Activated T-helper 2 cell treated with anti-CD3 and anti-CD28 coated beads, Interferon-gamma antibody, Interleukin-2, Interleukin-4, amounts not matched to agents 10 μg/mL and 5 μg/mL and 100 μg/mL, durations not matched to agents 14 hours and 24 hours and 36 hours (primary cell): ENCODE measurements at regions not wholly inside any gene's neighbourhood (a gene's known extent, or its start where the extent isn't known, plus 50 kb on each side); places are given as distances from the start of the nearest gene placed in this dataset.
"Not testable (repeated sequence)": the region's sequence is repeated elsewhere in the genome, so short reads cannot be mapped to it uniquely, and the experiment has no call there.

Source experiments
- DNase-seq: peaks from one replicate; pipeline ENCODE4 v3.0.0; 2021; ENCODE audit warnings: low spot score
- H3K27ac Mint-ChIP-seq: one replicate; pipeline ENCODE4 v1.8.0; 2021; ENCODE audit warnings: mixed read lengths
- H3K27me3 Mint-ChIP-seq: one replicate; pipeline ENCODE4 v1.8.0; 2021; ENCODE audit warnings: low read depth, mixed read lengths
- H3K36me3 Mint-ChIP-seq: one replicate; pipeline ENCODE4 v1.8.0; 2021; ENCODE audit warnings: low read depth, mixed read lengths
- H3K4me1 Mint-ChIP-seq: one replicate; pipeline ENCODE4 v1.8.0; 2021; ENCODE audit warnings: low read depth, mixed read lengths
- H3K4me3 Mint-ChIP-seq: one replicate; pipeline ENCODE4 v1.8.0; 2021; ENCODE audit warnings: low read depth, mild to moderate bottlenecking, moderate library complexity, mixed read lengths
- H3K9me3 Mint-ChIP-seq: one replicate; pipeline ENCODE4 v1.8.0; 2021; ENCODE audit warnings: mixed read lengths
- intact Hi-C: fragments of 100-400 bp; cut with micrococcal nuclease; formaldehyde crosslinking; loops from one replicate; pipeline ENCODE4 v1.15.1; 2023

DNA sequence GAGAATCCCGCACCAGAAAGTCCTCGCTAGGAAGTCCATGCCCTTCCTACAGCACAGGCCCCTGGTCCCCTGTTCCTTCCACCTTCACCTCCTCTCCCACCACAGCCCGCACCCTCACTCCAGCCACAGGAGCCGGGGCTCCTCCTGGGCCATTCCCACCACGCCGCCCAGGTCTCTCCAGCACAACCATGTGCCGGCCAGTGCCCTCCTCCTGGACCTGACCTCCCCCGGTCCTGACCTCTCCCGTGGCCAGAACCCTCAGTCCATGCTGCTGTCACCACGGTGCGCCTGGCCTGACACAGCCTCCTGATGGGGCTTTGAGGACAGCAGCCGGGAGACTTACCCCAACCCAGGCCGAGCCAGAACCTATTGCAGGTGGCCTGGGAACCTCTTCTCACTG, 1446.6 kb upstream of the TPTE start:
- intact Hi-C loops, H3K9me3 Mint-ChIP-seq, H3K27ac Mint-ChIP-seq, H3K4me3 Mint-ChIP-seq, H3K36me3 Mint-ChIP-seq, DNase-seq, H3K27me3 Mint-ChIP-seq, H3K4me1 Mint-ChIP-seq: not testable (repeated sequence)

DNA sequence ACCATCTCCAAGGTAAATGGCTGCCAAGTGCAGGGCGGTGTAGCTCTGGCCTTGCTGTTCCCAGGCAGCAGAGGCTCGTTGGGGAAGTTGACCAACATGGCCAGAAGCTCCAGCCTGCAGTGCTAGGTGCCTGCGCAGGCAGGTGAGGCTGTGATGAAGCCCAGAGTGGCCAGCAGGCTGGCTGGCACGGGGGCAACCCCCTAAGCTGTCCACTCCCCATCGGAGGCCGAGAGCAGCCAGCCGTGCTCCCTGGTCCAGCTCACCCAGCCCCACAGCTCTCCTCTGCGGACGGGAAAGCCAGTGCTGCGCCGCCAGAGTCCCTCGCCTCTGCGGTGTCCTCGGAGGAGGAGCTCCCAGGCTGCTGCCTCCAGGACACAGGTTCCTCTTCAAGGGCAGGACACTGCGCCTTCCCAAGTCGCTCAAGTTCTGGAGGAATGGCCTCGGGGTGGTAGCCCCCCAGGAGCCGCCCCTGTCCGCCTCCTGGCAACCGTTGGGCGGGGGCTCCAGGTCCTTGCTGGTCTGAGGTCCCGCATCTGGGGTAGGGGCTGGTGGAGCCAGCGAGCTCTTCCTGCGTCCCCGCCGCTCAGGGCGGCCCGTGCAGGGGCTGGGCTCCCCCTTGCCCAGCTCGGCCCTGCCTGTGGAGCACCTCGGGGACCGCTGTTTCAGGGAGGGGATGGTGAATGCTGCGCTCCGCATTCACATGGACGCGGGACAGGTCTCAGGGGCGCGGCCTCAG, 1438.1 kb upstream of the TPTE start:
- H3K36me3 Mint-ChIP-seq, H3K9me3 Mint-ChIP-seq, H3K4me1 Mint-ChIP-seq, intact Hi-C loops, H3K27me3 Mint-ChIP-seq, H3K27ac Mint-ChIP-seq, H3K4me3 Mint-ChIP-seq, DNase-seq: not testable (repeated sequence)

DNA sequence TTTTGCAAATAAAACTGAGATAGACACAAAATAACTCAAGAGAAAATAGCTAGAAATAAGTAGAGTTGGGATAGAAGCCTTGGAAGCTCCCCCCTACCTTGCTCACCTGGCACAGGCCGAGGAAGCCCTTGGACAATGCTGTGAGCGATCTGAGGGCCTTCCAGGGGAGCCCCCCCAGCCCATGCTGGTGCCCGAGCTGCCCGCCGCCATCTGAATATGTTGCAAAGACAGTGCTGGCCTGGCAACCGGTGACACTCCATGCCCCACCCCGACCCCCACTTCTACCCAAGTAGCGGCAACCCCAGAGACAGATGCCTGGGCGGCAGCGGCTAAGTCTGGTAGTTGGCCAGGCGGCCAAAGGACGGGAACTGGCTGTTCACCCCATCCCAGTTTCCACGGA, 1435.1 kb upstream of the TPTE start:
- H3K27ac Mint-ChIP-seq, H3K4me3 Mint-ChIP-seq, DNase-seq, H3K9me3 Mint-ChIP-seq, H3K27me3 Mint-ChIP-seq, intact Hi-C loops, H3K4me1 Mint-ChIP-seq, H3K36me3 Mint-ChIP-seq: not testable (repeated sequence)

DNA sequence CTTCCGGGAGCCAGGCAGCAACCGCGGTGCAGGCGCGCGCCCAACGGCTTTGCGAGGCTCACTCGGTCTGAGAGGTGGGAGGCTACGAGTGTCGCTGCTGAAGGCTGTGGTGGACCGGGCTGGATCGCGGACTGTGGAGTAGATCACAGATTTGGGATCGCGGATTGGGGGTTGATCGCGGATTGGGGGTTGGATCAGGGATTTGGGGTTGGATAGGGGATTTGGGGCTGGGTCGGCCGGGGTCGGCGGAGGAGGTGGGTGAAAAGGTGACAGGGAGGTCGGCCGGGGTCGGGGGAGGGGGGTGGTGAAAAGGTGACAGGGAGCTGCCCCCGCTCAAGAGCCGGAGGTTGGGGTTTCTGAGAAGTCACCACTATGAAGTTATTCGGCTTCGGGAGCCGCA, 1433.6 kb upstream of the TPTE start:
- H3K9me3 Mint-ChIP-seq, H3K27me3 Mint-ChIP-seq, H3K36me3 Mint-ChIP-seq, intact Hi-C loops, H3K27ac Mint-ChIP-seq, H3K4me3 Mint-ChIP-seq, H3K4me1 Mint-ChIP-seq, DNase-seq: not testable (repeated sequence)

DNA sequence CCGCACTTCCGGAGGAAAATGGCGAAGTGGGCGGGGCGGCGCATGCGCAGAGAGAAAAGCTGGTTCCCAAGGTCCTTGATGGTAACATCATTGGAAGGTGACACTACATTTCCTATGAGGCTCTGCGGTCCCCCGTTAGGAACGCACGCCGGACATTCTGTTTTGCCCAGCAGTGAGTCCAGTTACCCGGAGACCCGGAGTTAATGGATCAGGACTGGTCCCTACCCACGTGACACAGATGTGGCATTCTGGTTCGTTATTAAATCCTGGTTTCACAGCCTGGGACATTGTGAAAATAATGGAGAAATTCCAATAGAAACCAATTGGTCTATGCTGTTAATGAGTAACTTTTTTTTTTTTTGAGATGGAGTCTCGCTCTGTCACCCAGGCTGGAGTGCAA, 1391.6 kb upstream of the TPTE start:
- DNase-seq, intact Hi-C loops, H3K4me1 Mint-ChIP-seq, H3K27ac Mint-ChIP-seq, H3K9me3 Mint-ChIP-seq, H3K4me3 Mint-ChIP-seq, H3K36me3 Mint-ChIP-seq, H3K27me3 Mint-ChIP-seq: not testable (repeated sequence)

DNA sequence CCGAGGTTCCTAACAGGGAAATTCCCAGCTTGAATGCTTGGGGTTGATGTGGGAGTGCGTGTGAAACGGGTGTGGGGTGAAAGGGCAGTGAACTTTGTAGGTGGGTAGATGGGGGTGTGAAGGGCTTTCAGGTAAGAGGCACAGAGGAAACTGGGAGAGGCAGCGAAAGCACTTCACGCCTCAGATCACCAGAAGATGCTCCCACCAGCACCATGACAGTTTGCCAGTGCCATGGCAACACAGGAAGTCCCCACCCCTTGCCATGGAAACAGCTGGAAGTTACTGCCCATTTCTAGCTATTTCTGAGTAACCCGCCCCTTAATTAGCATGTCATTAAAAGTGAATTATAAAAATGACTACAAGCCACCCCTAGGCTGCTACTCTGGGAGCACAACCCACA, 1390.6 kb upstream of the TPTE start:
- H3K9me3 Mint-ChIP-seq, H3K4me3 Mint-ChIP-seq, H3K27ac Mint-ChIP-seq, H3K27me3 Mint-ChIP-seq, H3K36me3 Mint-ChIP-seq, intact Hi-C loops, H3K4me1 Mint-ChIP-seq: not testable (repeated sequence)
- DNase-seq = peak; percentile 5
